Esophagus muscularis mucosa (tissue), 3 donors: ENCODE measurements at regions not wholly inside any gene's neighbourhood (a gene's known extent, or its start where the extent isn't known, plus 50 kb on each side); places are given as distances from the start of the nearest gene placed in this dataset.

Experiments used
- POLR2A ChIP-seq: fragments of 450-650 bp; IDR thresholded peaks from one replicate; pipeline ENCODE4 v1.6.1; 2017; ENCODE audit warnings: antibody characterized with exemption, moderate library complexity, mild to moderate bottlenecking, low read depth
- POLR2AphosphoS5 ChIP-seq, 2 donors: sonication (generic); formaldehyde crosslinking; IDR thresholded peaks; one replicate each; pipeline ENCODE4 v1.6.1; 2017; ENCODE audit warnings: antibody characterized with exemption in 2 of 2
- TF ChIP-seq, protein P1 (sequence below), 3 experiments: fragments of 200-600 bp in 2 of 3; fragments of 450-650 bp in 1 of 3; sonication (generic) in 2 of 3; IDR thresholded peaks; one replicate each; pipeline ENCODE4 v1.5.1; 2017 to 2019; ENCODE audit warnings: antibody characterized with exemption in 3 of 3, mild to moderate bottlenecking in 2 of 3, moderate library complexity in 1 of 3

DNA sequence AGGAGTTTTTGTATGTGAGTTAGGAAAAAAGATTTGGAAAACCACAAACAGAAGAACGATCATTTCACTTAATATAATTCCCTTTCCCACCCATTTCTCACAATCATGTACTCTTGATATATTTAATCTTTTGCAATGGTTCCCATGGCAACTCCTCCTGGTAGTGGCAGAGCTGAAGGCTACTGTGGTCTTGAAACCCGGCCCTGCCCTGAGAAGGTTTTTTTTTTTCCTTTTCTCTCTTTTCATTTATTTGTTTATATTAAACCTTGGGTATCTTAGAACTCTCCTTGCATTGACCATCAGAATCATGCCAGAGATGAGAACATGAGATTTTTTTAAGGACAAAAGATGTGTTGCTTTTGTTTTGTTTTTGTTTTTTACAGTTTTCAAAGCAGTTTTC lies 566.1 kb upstream of the NRP1 start:
- TF ChIP-seq, protein P1, sequence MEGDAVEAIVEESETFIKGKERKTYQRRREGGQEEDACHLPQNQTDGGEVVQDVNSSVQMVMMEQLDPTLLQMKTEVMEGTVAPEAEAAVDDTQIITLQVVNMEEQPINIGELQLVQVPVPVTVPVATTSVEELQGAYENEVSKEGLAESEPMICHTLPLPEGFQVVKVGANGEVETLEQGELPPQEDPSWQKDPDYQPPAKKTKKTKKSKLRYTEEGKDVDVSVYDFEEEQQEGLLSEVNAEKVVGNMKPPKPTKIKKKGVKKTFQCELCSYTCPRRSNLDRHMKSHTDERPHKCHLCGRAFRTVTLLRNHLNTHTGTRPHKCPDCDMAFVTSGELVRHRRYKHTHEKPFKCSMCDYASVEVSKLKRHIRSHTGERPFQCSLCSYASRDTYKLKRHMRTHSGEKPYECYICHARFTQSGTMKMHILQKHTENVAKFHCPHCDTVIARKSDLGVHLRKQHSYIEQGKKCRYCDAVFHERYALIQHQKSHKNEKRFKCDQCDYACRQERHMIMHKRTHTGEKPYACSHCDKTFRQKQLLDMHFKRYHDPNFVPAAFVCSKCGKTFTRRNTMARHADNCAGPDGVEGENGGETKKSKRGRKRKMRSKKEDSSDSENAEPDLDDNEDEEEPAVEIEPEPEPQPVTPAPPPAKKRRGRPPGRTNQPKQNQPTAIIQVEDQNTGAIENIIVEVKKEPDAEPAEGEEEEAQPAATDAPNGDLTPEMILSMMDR (IDR thresholded peaks at IDR 0.05), result no peak
- TF ChIP-seq POLR2AphosphoS5 (IDR thresholded peaks at IDR 0.05) (no peak), POLR2A (no peak)
